ENCODE measurements at regions not wholly inside any gene's neighbourhood (a gene's known extent, or its start where the extent isn't known, plus 50 kb on each side); places are given as distances from the start of the nearest gene placed in this dataset.

GRCh38 chr4:123083646-123084045 is 161.2 kb upstream of the NUDT6 start:
- Histone ChIP-seq H3K27me3 (replicated peaks in 1 of 7) (no peaks in the 10 kb centered on the region), H3K27ac (peak overlapping the region in 2 of 8 donors; percentile 3 to 15), H3K9me3 (peaks cover 0 to 5% (median 0%) of the 10 kb centered on the region in 8 donors), H3K4me3 (no peak overlapping the region), H3K4me1 (peaks cover 0 to 17% (median 5%) of the 10 kb centered on the region in 6 donors), H3K36me3 (peaks cover 0 to 15% (median 0%) of the 10 kb centered on the region in 6 donors)
- intact Hi-C loops (cut with DNase I; ENCODE audit: low total_unique reads) = no loop called here
- 27 to 41% (median 28%) methylated on average over 3 of the region's 3 CpGs for WGBS, 5 donors
- DNase-seq = no peak
- no peak for TF ChIP-seq POLR2A (IDR thresholded peaks at IDR 0.05)
- no peak for TF ChIP-seq CTCF (IDR thresholded peaks at IDR 0.05 in 8 of 11, conservative IDR thresholded peaks at IDR 0.05 in 3 of 11)
- no peak for TF ChIP-seq POLR2AphosphoS5 (IDR thresholded peaks at IDR 0.05)

GRCh38 chr4:123088501-123088900 is 166.1 kb upstream of the NUDT6 start:
- H3K27ac ChIP-seq = no peak overlapping the region
- peaks cover 0 to 13% (median 3%) of the 10 kb centered on the region in 8 donors for H3K9me3 ChIP-seq
- peaks cover 0 to 38% (median 6%) of the 10 kb centered on the region in 6 donors for H3K36me3 ChIP-seq
- DNase-seq = no peak
- no peak for TF ChIP-seq CTCF (IDR thresholded peaks at IDR 0.05 in 8 of 11, conservative IDR thresholded peaks at IDR 0.05 in 3 of 11)
- TF ChIP-seq POLR2A (IDR thresholded peaks at IDR 0.05) = no peak
- 29 to 43% (median 41%) methylated on average over 4 of the region's 4 CpGs for WGBS, 5 donors
- no peak overlapping the region for H3K4me3 ChIP-seq
- peaks cover 0 to 16% (median 2%) of the 10 kb centered on the region in 6 donors for H3K4me1 ChIP-seq
- H3K27me3 ChIP-seq (replicated peaks in 1 of 7) = no peaks in the 10 kb centered on the region
- intact Hi-C loops (cut with DNase I; ENCODE audit: low total_unique reads) = no loop called here

GRCh38 chr4:123090886-123091285 is 168.5 kb upstream of the NUDT6 start:
- intact Hi-C loops (cut with DNase I; ENCODE audit: low total_unique reads) = no loop called here
- H3K4me1 ChIP-seq = peaks cover 0 to 9% (median 0%) of the 10 kb centered on the region in 6 donors
- peaks cover 0 to 38% (median 6%) of the 10 kb centered on the region in 6 donors for H3K36me3 ChIP-seq
- WGBS, 5 donors = 58 to 86% (median 75%) methylated on average over 2 of the region's 2 CpGs
- no peak overlapping the region for H3K4me3 ChIP-seq
- DNase-seq = no peak
- TF ChIP-seq POLR2AphosphoS5 (IDR thresholded peaks at IDR 0.05) (no peak), POLR2A (IDR thresholded peaks at IDR 0.05) (no peak), CTCF (IDR thresholded peaks at IDR 0.05 in 8 of 11, conservative IDR thresholded peaks at IDR 0.05 in 3 of 11) (no peak)
- H3K9me3 ChIP-seq = peaks cover 0 to 13% (median 3%) of the 10 kb centered on the region in 8 donors
- no peaks in the 10 kb centered on the region for H3K27me3 ChIP-seq (replicated peaks in 1 of 7)
- no peak overlapping the region for H3K27ac ChIP-seq

- Histone ChIP-seq H3K4me1 (peaks cover 0 to 2% (median 0%) of the 10 kb centered on the region in 6 donors), H3K36me3 (peaks cover 0 to 38% (median 6%) of the 10 kb centered on the region in 6 donors), H3K27ac (no peak overlapping the region), H3K27me3 (replicated peaks in 1 of 7) (no peaks in the 10 kb centered on the region), H3K4me3 (no peak overlapping the region), H3K9me3 (peaks cover 0 to 8% (median 3%) of the 10 kb centered on the region in 8 donors)
- intact Hi-C loops (cut with DNase I; ENCODE audit: low total_unique reads) = no loop called here
- DNase-seq = no peak
- TF ChIP-seq POLR2A (IDR thresholded peaks at IDR 0.05) = no peak
- TF ChIP-seq POLR2AphosphoS5 (IDR thresholded peaks at IDR 0.05) = no peak
- no peak for TF ChIP-seq CTCF (IDR thresholded peaks at IDR 0.05 in 8 of 11, conservative IDR thresholded peaks at IDR 0.05 in 3 of 11)
- WGBS, 5 donors = 94 to 100% (median 97%) methylated on average over 1 of the region's 1 CpG
Measured at GRCh38 chr4:123092586-123092985, 170.2 kb upstream of the NUDT6 start.

All from spleen (tissue), 11 donors.